Neural progenitor cell (in vitro differentiated cells): ENCODE measurements at regions not wholly inside any gene's neighbourhood (a gene's known extent, or its start where the extent isn't known, plus 50 kb on each side); places are given as distances from the start of the nearest gene placed in this dataset.

Source experiments
- DNase-seq: peaks from one replicate; pipeline ENCODE4 v3.0.0-alpha.2; 2016; ENCODE audit warnings: low spot score
- H2AFZ ChIP-seq: fragments of 200-600 bp; sonication (generic); replicated peaks from 2 replicates; pipeline ENCODE4 v1.6.1; 2016; ENCODE audit warnings: antibody characterized with exemption
- H3F3A ChIP-seq: fragments of 200-600 bp; sonication (generic); 2 replicates; pipeline ENCODE4 v1.6.1; 2016; ENCODE audit warnings: antibody characterized with exemption, low read depth
- H3K27ac ChIP-seq: fragments of 200-600 bp; sonication (generic); 2 replicates; pipeline ENCODE4 v1.5.1; 2016; ENCODE audit warnings: mild to moderate bottlenecking
- H3K27me3 ChIP-seq: fragments of 200-600 bp; sonication (generic); 2 replicates; pipeline ENCODE4 v1.6.1; 2016; ENCODE audit warnings: mild to moderate bottlenecking, moderate library complexity
- H3K36me3 ChIP-seq: fragments of 200-600 bp; sonication (generic); 2 replicates; pipeline ENCODE4 v1.5.1; 2016
- H3K4me1 ChIP-seq: fragments of 200-600 bp; sonication (generic); 2 replicates; pipeline ENCODE4 v1.6.1; 2016; ENCODE audit warnings: mixed run types
- H3K4me2 ChIP-seq: fragments of 200-600 bp; sonication (generic); 2 replicates; pipeline ENCODE4 v1.6.1; 2016
- H3K4me3 ChIP-seq: fragments of 200-600 bp; sonication (generic); 2 replicates; pipeline ENCODE4 v1.5.1; 2016
- H3K79me2 ChIP-seq: fragments of 200-600 bp; sonication (generic); 2 replicates; pipeline ENCODE4 v1.6.1; 2016; ENCODE audit warnings: low read depth
- H3K9ac ChIP-seq: fragments of 200-600 bp; sonication (generic); 2 replicates; pipeline ENCODE4 v1.6.1; 2016
- H3K9me3 ChIP-seq: fragments of 200-600 bp; sonication (generic); 2 replicates; pipeline ENCODE4 v1.5.1; 2016; ENCODE audit warnings: low read depth
- H4K20me1 ChIP-seq: fragments of 200-600 bp; sonication (generic); 2 replicates; pipeline ENCODE4 v1.6.1; 2016; ENCODE audit warnings: low read depth
- H3K27ac Mint-ChIP-seq: 3 replicates; pipeline ENCODE4 v1.8.0; 2021; ENCODE audit warnings: mixed read lengths
- H3K27me3 Mint-ChIP-seq: 2 replicates; pipeline ENCODE4 v1.8.0; 2022; ENCODE audit warnings: low read depth, mild to moderate bottlenecking, inconsistent platforms, moderate library complexity, mixed read lengths; ENCODE audit not compliant: insufficient read depth
- H3K36me3 Mint-ChIP-seq: 3 replicates; pipeline ENCODE4 v1.8.0; 2021; ENCODE audit warnings: mixed read lengths
- H3K4me1 Mint-ChIP-seq: 3 replicates; pipeline ENCODE4 v1.8.0; 2021; ENCODE audit warnings: mixed read lengths
- H3K4me3 Mint-ChIP-seq: 3 replicates; pipeline ENCODE4 v1.8.0; 2021; ENCODE audit warnings: mild to moderate bottlenecking, moderate library complexity, mixed read lengths
- H3K9me3 Mint-ChIP-seq: 3 replicates; pipeline ENCODE4 v1.8.0; 2020; ENCODE audit warnings: mixed read lengths
- EZH2 ChIP-seq: fragments of 200-600 bp; sonication (generic); IDR thresholded peaks from 2 replicates; pipeline ENCODE4 v1.6.1; 2017; ENCODE audit warnings: antibody characterized with exemption, mild to moderate bottlenecking, moderate library complexity
- EZH2phosphoT487 ChIP-seq: fragments of 200-600 bp; sonication (generic); IDR thresholded peaks from 2 replicates; pipeline ENCODE4 v1.6.1; 2017; ENCODE audit warnings: antibody characterized with exemption
- TF ChIP-seq, protein P1 (sequence below): fragments of 200-600 bp; sonication (generic); IDR thresholded peaks from 2 replicates; pipeline ENCODE4 v1.5.1; 2017; ENCODE audit warnings: antibody characterized with exemption, mild to moderate bottlenecking

DNA sequence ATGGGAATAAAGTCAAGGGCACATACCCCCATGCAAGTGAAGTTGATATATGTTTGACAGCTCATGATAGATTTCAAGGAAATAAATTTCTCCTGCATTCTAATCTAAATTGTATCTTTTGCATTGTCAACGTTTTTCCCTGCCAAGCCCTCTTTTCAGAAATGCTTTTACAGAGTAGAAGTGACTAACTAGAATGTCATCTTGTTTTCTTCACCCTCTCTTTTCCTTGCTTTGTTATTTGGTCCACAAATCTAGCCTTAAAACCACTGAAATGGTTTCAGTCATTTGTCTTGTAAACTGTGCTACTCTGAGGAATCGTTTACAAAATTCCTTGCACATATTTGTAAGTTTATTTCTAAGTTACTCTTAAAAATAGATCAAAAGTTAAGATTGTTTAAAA, 600.8 kb upstream of the CXADR start:
- Histone ChIP-seq H3K4me2 (no peak overlapping the region), H3F3A (no peaks in the 10 kb centered on the region)

DNA sequence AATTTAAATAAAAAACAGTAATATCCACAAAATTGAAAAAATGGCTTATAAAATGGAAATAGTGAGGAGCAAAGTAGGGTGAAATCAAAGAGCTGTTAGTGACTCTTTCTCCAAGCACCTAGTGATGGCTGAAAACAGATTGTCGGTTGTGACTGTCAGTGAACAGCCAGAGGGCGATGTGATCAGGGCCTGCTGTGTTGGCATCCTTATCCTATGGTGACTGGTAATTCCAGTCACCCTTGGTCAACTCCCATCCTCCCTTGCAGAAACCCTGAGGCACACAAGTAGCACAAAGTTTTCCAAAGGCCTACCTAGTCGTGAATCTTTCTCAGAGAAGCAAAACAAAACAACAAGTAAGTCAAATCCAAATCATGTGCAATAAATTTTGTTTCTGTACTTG, 599.8 kb upstream of the CXADR start:
- H3K9ac ChIP-seq, result no peak overlapping the region
- H3K4me3 ChIP-seq, result no peak overlapping the region
- H3K27me3 Mint-ChIP-seq, result peaks cover 7% of the 10 kb centered on the region
- H3K9me3 Mint-ChIP-seq, result peaks cover 9% of the 10 kb centered on the region
- no peaks in the 10 kb centered on the region for H3K4me1 ChIP-seq
- H3K4me1 Mint-ChIP-seq, result no peaks in the 10 kb centered on the region
- no peak overlapping the region for H3K4me3 Mint-ChIP-seq
- no peaks in the 10 kb centered on the region for H3K9me3 ChIP-seq
- no peaks in the 10 kb centered on the region for H4K20me1 ChIP-seq
- no peaks in the 10 kb centered on the region for H3K36me3 Mint-ChIP-seq
- H3F3A ChIP-seq, result no peaks in the 10 kb centered on the region
- H3K4me2 ChIP-seq, result no peak overlapping the region
- no peaks in the 10 kb centered on the region for H3K36me3 ChIP-seq
- TF ChIP-seq, protein P1, sequence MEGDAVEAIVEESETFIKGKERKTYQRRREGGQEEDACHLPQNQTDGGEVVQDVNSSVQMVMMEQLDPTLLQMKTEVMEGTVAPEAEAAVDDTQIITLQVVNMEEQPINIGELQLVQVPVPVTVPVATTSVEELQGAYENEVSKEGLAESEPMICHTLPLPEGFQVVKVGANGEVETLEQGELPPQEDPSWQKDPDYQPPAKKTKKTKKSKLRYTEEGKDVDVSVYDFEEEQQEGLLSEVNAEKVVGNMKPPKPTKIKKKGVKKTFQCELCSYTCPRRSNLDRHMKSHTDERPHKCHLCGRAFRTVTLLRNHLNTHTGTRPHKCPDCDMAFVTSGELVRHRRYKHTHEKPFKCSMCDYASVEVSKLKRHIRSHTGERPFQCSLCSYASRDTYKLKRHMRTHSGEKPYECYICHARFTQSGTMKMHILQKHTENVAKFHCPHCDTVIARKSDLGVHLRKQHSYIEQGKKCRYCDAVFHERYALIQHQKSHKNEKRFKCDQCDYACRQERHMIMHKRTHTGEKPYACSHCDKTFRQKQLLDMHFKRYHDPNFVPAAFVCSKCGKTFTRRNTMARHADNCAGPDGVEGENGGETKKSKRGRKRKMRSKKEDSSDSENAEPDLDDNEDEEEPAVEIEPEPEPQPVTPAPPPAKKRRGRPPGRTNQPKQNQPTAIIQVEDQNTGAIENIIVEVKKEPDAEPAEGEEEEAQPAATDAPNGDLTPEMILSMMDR, result peak; percentile 17
- TF ChIP-seq EZH2phosphoT487, result no peak
- DNase-seq, result peak; percentile 23
- no peak overlapping the region for H2AFZ ChIP-seq
- no peak overlapping the region for H3K27ac ChIP-seq
- H3K79me2 ChIP-seq, result no peaks in the 10 kb centered on the region
- no peaks in the 10 kb centered on the region for H3K27me3 ChIP-seq
- no peak overlapping the region for H3K27ac Mint-ChIP-seq

More for the DNA sequence above, 600.8 kb upstream of the CXADR start:
- no peak overlapping the region for H3K9ac ChIP-seq
- H3K4me3 ChIP-seq, result no peak overlapping the region
- H3K36me3 Mint-ChIP-seq, result no peaks in the 10 kb centered on the region
- no peak overlapping the region for H3K4me3 Mint-ChIP-seq
- no peaks in the 10 kb centered on the region for H3K9me3 ChIP-seq
- H3K9me3 Mint-ChIP-seq, result peaks cover 9% of the 10 kb centered on the region
- no peaks in the 10 kb centered on the region for H3K4me1 Mint-ChIP-seq
- no peak for DNase-seq
- no peaks in the 10 kb centered on the region for H3K79me2 ChIP-seq
- no peak overlapping the region for H2AFZ ChIP-seq
- H3K4me1 ChIP-seq, result no peaks in the 10 kb centered on the region
- no peaks in the 10 kb centered on the region for H3K27me3 ChIP-seq
- no peaks in the 10 kb centered on the region for H3K36me3 ChIP-seq
- H3K27ac ChIP-seq, result no peak overlapping the region
- no peak overlapping the region for H3K27ac Mint-ChIP-seq
- TF ChIP-seq EZH2phosphoT487 (no peak), EZH2 (no peak)
- TF ChIP-seq, protein P1, result no peak
- H3K27me3 Mint-ChIP-seq, result peaks cover 7% of the 10 kb centered on the region
- no peaks in the 10 kb centered on the region for H4K20me1 ChIP-seq

DNA sequence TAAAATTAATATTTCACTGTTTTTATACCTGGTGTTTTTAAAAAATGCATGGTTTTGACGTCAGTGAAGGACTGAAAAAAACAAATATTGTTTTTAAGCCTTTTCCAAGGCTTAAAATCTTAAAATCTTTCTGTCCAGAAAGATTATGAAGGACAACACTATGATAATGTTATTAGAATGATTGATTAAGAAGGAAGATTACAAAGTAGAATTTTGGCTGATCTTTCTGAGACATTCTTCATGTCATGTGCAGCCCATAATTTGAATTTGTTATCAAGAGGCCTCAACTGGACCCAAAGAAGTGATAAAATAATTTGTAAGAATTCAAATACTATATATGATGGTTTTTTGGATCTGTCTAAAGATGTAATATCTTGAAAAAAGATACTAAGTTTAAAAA, 584.4 kb upstream of the CXADR start:
- Histone ChIP-seq H3K27ac (no peak overlapping the region), H3K79me2 (no peaks in the 10 kb centered on the region), H3K4me3 (no peak overlapping the region), H3K27me3 (no peaks in the 10 kb centered on the region), H3K9me3 (no peaks in the 10 kb centered on the region), H3K4me1 (no peaks in the 10 kb centered on the region), H3F3A (no peaks in the 10 kb centered on the region), H4K20me1 (no peaks in the 10 kb centered on the region), H3K36me3 (no peaks in the 10 kb centered on the region), H2AFZ (no peak overlapping the region), H3K9ac (no peak overlapping the region), H3K4me2 (no peak overlapping the region)
- Mint-ChIP-seq H3K36me3 (no peaks in the 10 kb centered on the region), H3K4me3 (no peak overlapping the region), H3K9me3 (no peaks in the 10 kb centered on the region), H3K4me1 (no peaks in the 10 kb centered on the region), H3K27me3 (no peaks in the 10 kb centered on the region), H3K27ac (no peak overlapping the region)
- TF ChIP-seq EZH2 (no peak), EZH2phosphoT487 (no peak)
- TF ChIP-seq, protein P1, result no peak
- DNase-seq, result no peak

DNA sequence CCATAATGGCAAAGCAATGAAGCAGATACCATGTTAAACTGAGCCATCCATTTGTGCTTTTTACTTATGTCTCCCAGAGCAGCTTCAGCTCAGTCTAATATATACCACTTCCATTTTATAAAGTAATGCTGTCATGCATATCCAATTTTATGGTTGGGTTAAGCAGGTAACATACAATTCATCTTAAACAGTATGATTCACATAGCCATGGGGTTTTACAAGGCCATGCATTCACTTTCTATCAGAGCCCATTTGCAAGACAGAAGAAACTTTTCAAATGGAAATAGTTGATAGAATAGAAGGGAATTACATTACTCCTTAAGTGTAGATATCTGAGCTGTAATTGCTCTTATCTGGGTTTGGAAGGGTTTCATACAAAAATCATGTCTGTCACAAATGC, 580.5 kb upstream of the CXADR start:
- peaks cover 2% of the 10 kb centered on the region for H3K9me3 Mint-ChIP-seq
- no peaks in the 10 kb centered on the region for H3K36me3 Mint-ChIP-seq
- H3K27me3 Mint-ChIP-seq, result no peaks in the 10 kb centered on the region
- H3K4me3 ChIP-seq, result no peak overlapping the region
- H4K20me1 ChIP-seq, result no peaks in the 10 kb centered on the region
- no peaks in the 10 kb centered on the region for H3K4me1 ChIP-seq
- no peak overlapping the region for H3K9ac ChIP-seq
- no peaks in the 10 kb centered on the region for H3K79me2 ChIP-seq
- H3K4me3 Mint-ChIP-seq, result no peak overlapping the region
- no peak overlapping the region for H3K27ac Mint-ChIP-seq
- H3K27me3 ChIP-seq, result no peaks in the 10 kb centered on the region
- H3K27ac ChIP-seq, result no peak overlapping the region
- DNase-seq, result no peak
- no peak overlapping the region for H3K4me2 ChIP-seq
- H3K9me3 ChIP-seq, result no peaks in the 10 kb centered on the region
- no peak overlapping the region for H2AFZ ChIP-seq
- no peaks in the 10 kb centered on the region for H3F3A ChIP-seq
- no peak for TF ChIP-seq EZH2
- TF ChIP-seq EZH2phosphoT487, result no peak
- TF ChIP-seq, protein P1, result no peak
- H3K36me3 ChIP-seq, result no peaks in the 10 kb centered on the region
- H3K4me1 Mint-ChIP-seq, result no peaks in the 10 kb centered on the region
